Sigmoid colon (tissue), 3 donors: ENCODE measurements at regions not wholly inside any gene's neighbourhood (a gene's known extent, or its start where the extent isn't known, plus 50 kb on each side); places are given as distances from the start of the nearest gene placed in this dataset.

Source experiments
- CTCF ChIP-seq, 4 experiments: fragments of 450-650 bp in 3 of 4; fragments of 200-600 bp in 1 of 4; IDR thresholded peaks; one replicate each; pipeline ENCODE4 v1.5.1; 2016 to 2019; ENCODE audit warnings: antibody characterized with exemption in 4 of 4, mild to moderate bottlenecking in 3 of 4, moderate library complexity in 2 of 4
- POLR2A ChIP-seq, 2 donors: fragments of 450-650 bp; IDR thresholded peaks; one replicate each; pipeline ENCODE4 v1.6.1; 2016; ENCODE audit warnings: antibody characterized with exemption in 2 of 2, mild to moderate bottlenecking in 2 of 2, moderate library complexity in 2 of 2

GRCh38 chr12:47554046-47554653, 151.7 kb downstream of the RPAP3 start:
- TF ChIP-seq POLR2A (IDR thresholded peaks at IDR 0.05) (no peak), CTCF (IDR thresholded peaks at IDR 0.05) (no peak)
